ENCODE measurements at regions not wholly inside any gene's neighbourhood (a gene's known extent, or its start where the extent isn't known, plus 50 kb on each side); places are given as distances from the start of the nearest gene placed in this dataset.

- TF ChIP-seq, protein P1, sequence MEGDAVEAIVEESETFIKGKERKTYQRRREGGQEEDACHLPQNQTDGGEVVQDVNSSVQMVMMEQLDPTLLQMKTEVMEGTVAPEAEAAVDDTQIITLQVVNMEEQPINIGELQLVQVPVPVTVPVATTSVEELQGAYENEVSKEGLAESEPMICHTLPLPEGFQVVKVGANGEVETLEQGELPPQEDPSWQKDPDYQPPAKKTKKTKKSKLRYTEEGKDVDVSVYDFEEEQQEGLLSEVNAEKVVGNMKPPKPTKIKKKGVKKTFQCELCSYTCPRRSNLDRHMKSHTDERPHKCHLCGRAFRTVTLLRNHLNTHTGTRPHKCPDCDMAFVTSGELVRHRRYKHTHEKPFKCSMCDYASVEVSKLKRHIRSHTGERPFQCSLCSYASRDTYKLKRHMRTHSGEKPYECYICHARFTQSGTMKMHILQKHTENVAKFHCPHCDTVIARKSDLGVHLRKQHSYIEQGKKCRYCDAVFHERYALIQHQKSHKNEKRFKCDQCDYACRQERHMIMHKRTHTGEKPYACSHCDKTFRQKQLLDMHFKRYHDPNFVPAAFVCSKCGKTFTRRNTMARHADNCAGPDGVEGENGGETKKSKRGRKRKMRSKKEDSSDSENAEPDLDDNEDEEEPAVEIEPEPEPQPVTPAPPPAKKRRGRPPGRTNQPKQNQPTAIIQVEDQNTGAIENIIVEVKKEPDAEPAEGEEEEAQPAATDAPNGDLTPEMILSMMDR (IDR thresholded peaks at IDR 0.05; ENCODE audit: low read length, missing control alignments), result no peak
- no peak overlapping the region for H3K4me3 ChIP-seq (replicated peaks; ENCODE audit: low read depth, low read length)
- no peak for DNase-seq (ENCODE audit: low read depth)
Observed at GRCh38 chr10:5268743-5269142, 72.1 kb downstream of the AKR1C4 start.

DNA sequence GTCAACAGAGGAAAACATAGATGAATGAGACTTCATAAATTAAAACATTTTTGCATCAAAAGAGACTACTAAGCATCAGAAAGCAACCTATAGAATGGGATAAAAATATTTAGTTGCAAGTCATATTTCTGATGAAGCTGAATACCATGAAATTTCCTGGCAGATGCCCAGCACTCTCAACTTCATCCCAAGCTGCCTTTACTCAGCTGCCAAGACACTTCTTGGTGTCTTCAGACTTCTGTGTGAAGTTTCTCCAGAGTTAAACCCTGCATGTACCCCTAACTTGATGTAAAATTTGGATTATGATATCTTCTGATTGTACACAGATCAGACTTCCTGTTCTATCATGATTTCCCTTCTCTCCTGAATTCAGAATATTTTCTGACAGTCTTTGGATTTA is 73.2 kb downstream of the AKR1C4 start:
- H3K4me3 ChIP-seq (replicated peaks; ENCODE audit: low read depth, low read length), result no peak overlapping the region
- no peak for DNase-seq (ENCODE audit: low read depth)
- TF ChIP-seq, protein P1 (IDR thresholded peaks at IDR 0.05; ENCODE audit: low read length, missing control alignments), result no peak

DNA sequence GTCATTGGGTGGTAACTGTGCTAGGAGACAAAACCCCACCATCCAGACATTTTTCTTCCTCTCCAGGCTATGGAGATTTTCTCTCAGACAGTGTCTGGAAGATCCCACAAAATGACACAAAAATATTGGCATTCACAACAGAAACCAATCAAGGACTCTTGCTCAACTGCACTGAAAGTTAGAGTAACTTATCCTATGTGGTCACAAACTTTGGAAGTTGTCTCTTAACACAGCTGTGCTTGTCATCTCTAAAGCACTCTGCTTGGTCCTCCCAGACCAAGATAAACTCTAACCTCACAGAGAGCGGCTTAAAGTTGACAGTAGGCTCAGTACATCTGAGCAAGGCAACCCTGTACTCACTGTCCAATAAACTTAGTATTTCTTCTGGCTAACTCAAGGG is 74.9 kb downstream of the AKR1C4 start:
- H3K4me3 ChIP-seq (replicated peaks; ENCODE audit: low read depth, low read length), result no peak overlapping the region
- no peak for DNase-seq (ENCODE audit: low read depth)
- TF ChIP-seq, protein P1 (IDR thresholded peaks at IDR 0.05; ENCODE audit: low read length, missing control alignments), result no peak

GRCh38 chr10:5272065-5272803 is 75.6 kb downstream of the AKR1C4 start:
- no peak for DNase-seq (ENCODE audit: low read depth)
- H3K4me3 ChIP-seq (replicated peaks; ENCODE audit: low read depth, low read length), result no peak overlapping the region
- TF ChIP-seq, protein P1 (IDR thresholded peaks at IDR 0.05; ENCODE audit: low read length, missing control alignments), result no peak

GRCh38 chr10:5274795-5275194 is 78.2 kb downstream of the AKR1C4 start:
- TF ChIP-seq, protein P1 (IDR thresholded peaks at IDR 0.05; ENCODE audit: low read length, missing control alignments), result no peak
- no peak for DNase-seq (ENCODE audit: low read depth)
- no peak overlapping the region for H3K4me3 ChIP-seq (replicated peaks; ENCODE audit: low read depth, low read length)

GRCh38 chr10:5281356-5281755 is 83.4 kb upstream of the UCN3 start:
- H3K4me3 ChIP-seq (replicated peaks; ENCODE audit: low read depth, low read length), result no peak overlapping the region
- TF ChIP-seq, protein P1 (IDR thresholded peaks at IDR 0.05; ENCODE audit: low read length, missing control alignments), result no peak
- no peak for DNase-seq (ENCODE audit: low read depth)

- DNase-seq (ENCODE audit: low read depth), result no peak
- H3K4me3 ChIP-seq (replicated peaks; ENCODE audit: low read depth, low read length), result no peak overlapping the region
- TF ChIP-seq, protein P1 (IDR thresholded peaks at IDR 0.05; ENCODE audit: low read length, missing control alignments), result no peak
Observed at GRCh38 chr10:5282137-5282536, 82.6 kb upstream of the UCN3 start.

All from fibroblast of pulmonary artery (primary cell).